ENCODE measurements at regions not wholly inside any gene's neighbourhood (a gene's known extent, or its start where the extent isn't known, plus 50 kb on each side); places are given as distances from the start of the nearest gene placed in this dataset.
"Not testable (repeated sequence)": the region's sequence is repeated elsewhere in the genome, so short reads cannot be mapped to it uniquely, and the experiment has no call there.

DNA sequence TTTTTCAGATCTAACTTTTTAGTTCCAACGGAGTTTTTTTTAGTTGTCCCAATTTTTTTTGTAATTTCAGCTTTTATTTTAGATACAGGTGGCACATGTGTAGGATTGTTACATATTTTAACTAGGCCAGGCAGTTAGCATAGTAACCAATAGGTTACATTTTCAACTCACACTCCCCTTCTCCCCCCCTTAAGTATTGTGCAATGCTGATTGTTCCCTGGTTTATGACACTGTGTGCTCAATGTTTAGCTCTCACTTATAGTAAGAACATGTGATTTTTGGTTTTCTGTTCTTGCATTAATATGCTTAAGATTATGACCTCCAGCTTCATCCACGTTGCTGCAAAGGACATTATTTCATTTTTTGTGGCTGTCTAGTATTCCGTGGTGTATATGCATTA is 503.2 kb downstream of the CDH9 start:
- FAIRE-seq, result no peak

DNA sequence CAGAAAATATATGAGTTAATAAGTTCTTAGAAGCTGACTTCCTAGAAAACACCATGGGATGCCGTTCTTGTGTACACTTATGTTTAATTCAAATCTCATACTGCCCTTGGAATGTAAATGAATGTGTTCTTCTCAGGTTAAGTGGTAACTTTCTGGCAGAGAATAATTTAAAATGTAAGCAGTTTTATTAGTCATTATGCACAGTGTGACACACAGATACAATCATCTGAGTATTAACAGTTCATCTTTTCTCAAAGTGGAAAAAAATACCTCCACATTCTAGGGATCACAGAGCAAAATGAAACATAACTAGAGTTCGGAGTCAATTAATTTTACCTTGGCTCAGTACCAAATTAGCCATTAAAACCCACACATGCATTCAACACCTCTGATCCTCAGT is 508.1 kb downstream of the CDH9 start:
- FAIRE-seq, result no peak

DNA sequence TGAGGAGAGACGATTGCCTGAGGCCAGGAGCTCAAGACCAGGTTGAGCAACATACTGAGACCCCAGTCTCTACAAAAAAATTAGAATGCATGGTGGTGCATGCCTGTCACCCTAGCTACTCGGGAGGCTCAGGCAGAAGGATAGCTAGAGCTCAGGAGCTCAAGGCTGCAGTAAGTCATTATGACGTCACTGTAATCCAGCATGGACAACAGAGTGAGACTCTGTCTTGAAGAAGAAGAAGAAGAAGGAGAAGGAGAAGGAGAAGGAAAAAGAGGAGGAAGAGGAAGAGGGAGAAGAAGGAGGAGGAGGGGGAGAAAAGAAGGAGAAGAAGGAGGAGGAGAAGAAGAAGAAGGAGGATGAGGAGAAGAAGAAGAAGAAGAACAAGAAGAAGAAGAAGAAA is 519.1 kb downstream of the CDH9 start:
- FAIRE-seq, result no peak

DNA sequence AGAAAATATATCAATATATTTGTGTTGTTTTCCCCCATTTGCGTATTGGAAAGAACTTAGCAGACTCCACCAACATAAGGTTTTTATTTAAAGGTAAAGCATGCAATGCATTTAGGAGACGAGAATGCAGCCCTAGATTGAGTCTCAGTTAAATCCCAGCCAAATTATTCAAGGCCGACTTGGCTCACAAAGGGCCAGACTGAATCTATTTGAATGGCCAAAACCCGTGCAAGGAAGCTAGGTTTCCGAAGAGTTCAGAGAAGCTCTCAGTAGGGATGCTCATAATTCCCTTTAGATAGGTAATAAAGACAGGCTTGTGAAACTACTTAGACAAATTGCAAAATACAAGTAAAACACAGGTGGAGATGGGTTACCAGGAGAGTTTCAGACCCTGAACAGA is 520.3 kb downstream of the CDH9 start:
- no peak for FAIRE-seq

DNA sequence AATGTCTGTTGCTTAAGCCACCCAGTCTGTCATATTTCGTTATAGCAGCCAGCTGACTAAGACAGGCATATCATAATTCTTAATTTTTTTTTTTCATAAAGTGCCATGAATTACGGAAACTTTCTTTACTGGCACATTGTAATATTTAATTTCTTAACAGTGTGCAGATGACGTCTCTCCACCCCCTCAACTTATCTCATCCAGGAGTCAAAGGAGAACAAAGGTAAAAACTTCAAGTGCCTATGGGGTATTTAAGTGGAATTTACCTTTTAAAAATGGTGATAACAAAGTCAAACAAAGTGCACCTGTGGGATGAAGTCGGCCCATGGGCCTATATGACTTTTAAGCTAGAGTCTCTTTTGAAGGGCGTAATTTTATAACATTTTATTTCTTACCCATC is 539.4 kb downstream of the CDH9 start:
- FAIRE-seq, result no peak

DNA sequence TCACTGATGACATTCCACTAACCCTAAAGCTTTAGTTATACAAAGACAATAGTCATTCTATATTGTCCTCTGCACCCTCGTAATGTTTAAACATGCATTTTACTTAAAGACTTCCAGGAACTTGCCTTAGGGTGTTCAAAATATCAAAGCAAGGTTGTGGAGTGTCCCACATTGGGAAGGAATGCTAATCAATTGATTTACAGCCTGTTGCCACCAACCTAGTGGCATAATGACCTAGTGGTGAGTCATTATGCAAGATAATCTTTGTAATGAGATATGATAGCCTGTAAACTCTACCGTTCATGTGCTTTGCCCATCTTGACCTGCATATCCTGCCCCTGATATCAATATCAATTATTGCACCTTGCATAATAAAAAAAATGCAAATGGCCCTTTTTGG is 542.9 kb downstream of the CDH9 start:
- FAIRE-seq, result no peak

DNA sequence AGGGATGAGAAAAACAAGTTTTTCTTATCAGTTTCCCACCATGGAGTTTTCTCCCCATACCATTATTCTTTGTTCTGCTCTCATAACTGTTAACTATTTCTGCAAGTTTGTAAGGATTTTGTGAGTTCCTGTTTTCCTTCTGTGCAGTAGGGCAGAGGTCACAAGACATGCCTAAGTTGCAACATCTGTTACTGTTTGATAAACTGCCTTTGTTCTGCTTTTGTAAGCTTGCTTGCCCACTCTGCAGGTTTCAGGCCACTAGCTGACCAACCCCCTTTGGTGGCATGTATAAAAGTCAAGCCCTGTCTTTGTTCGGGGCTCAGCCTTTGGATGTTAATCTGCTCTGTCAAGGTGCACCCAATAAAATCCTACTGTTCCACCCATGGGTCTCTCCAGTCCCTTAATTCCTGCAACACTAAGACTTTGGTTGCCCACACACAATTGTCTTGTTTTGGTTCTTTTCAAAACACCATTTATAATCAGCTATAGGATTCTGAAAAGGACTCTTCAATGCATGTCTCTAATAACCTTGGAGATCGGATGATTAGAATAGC is 545.4 kb downstream of the CDH9 start:
- FAIRE-seq, result no peak

DNA sequence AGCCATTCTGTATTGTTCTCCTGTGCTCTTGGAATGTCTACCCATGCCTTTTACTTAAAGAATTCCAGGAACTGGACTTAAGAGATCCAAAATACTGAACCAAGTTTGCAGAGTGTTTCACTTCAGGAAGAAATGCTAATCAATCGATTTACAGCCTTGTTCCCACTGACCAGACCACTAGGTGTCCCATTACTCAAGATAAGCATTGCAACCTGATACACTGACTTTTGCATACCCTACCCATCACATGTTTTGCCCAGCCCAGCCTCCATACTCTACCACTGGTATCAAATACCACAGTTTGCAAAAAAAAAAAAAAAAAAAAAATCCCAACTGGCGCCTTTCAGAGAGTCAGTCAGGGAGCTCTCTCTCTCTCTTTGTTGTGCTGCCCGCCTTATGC is 550.8 kb downstream of the CDH9 start:
- FAIRE-seq, result no peak

DNA sequence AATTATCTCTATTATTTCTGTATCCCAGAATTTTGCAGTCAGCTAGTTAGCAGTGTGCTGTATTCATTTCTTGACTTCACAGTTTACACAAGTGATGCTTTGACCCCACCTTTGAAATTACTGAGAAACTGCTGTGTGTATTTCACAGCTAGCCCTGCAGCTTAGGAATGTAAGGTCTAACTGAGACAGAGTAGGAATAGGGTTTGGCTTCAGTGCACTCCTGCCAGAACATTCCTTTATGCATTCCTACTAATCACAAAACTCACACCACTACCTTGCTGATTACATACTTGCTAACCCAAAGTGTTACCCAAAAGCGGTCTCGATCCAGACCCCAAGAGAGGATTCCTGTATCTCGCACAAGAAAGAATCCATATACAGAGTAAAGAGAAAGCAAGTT is 551.8 kb downstream of the CDH9 start:
- no peak for FAIRE-seq

DNA sequence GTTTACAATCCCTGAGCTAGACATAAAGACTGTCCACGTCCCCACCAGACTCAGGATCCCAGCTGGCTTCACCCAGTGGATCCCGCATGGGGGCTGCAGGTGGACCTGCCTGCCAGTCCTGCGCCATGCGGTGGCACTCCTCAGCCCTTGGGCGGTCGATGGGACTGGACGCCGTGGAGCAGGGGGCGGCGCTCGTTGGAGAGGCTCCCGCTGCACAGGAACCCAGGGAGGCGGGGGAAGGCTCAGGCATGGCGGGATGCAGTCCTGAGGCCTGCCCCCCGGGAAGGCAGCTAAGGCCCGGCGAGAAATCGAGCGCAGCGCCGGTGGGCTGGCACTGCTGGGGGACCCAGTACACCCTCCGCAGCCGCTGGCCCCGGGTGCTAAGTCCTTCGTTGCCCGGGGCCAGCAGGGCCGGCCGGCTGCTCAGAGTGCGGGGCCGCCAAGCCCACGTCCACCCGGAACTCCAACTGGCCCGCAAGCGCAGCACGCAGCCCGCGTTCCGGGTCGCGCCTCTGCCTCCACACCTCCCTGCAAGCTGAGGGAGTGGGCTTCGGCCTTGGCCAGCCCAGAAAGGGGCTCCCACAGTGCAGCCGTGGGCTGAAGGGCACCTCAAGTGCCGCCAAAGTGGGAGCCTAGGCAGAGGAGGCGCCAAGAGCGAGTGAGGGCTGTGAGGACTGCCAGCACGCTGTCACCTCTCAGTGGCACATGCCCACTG is 553.1 kb downstream of the CDH9 start:
- not testable (repeated sequence) for FAIRE-seq

DNA sequence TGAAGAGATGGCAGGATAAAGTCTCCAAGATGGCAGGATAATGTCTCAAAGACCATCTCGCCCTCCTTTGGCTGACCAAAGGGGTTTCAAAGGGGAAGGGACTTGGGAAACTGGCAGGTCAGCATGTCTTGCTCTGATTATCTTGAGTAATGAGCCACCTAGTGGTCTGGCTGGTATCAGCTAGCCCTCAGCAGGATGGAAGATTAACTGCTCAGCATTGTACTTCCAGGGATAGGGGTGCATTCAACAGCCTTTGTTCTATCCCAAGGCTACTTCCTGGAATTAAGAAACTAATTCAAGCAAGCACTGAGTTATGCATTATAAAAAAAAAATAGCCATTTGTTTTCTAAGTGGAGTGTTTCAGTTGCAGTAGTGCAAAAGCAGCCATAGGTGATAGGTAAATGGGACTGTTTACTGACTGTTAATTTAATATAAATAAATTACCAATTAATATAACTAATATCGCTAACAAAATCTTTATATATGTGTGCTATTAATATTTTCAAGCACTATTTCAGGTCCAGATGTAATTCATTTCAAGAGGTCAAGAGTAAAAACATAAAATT is 555.5 kb downstream of the CDH9 start:
- FAIRE-seq, result no peak

DNA sequence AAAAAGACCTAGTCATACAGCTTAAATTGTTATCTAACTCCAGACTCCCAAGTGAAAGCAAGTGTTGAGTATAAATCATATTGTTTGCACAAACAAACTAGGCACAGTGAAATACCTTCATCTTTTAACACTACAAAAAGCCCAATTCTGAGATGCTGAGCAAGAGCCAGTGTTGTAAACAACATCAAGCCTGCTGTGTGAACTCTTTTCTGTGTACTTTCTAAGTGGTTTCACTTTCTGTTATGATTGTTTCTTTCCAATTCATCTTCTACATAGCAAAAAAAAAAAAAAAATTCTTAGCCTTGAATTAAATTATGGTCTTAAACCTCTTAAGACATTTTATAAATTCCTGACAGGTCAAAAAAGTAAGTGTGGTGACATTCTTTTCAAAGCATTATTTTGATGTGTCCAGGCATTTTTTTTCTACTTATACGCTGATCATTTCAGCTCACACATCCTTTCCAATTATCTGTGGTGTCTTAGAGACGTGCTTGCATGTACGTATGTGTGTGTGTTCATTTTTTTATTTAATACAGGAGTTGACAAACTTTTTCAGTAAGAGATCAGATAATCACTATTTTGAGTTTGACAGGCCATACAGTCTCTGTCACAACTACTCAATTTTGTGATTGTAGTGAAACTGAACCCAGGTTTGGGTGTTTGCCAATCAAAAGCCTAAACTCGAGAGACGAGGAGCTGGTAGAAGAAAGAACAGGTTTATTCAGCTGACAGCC is 556.1 kb downstream of the CDH9 start:
- no peak for FAIRE-seq

DNA sequence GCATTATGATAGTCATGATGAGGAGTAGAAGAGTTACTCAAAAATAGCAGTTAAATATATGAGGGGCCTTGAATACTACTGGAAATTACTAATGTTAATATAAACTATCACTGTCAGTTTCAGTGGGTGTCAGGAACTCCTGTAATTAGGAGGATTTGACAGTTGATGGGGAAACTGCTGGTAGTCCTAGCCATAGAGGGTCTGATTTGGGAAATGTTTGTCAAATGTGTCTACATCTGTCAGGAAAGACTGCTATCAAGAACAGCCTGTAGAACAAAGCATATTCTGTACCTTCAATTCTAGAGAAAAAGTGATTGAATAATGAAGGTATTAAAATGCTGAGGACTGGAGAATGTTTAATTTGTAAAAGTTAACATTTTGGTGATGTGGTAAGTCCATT is 567.9 kb downstream of the CDH9 start:
- no peak for FAIRE-seq

DNA sequence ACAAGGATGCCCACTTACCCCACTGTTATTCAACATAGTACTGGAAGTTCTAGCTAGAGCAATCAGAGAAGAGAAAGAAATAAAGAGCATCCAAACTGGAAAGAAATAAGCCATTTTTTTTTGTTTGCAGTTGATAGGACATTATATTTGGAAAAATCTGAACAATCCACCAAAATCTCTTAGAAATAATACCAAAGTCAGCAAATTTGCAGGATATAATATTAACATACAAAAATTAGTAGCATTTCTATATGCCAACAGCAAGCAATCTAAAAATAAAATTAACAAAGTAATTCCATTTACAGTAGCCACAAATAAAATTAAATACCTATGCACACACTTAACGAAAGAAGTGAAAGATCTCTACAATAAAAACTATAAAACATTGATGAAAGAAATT is 599.3 kb downstream of the CDH9 start:
- FAIRE-seq, result no peak

DNA sequence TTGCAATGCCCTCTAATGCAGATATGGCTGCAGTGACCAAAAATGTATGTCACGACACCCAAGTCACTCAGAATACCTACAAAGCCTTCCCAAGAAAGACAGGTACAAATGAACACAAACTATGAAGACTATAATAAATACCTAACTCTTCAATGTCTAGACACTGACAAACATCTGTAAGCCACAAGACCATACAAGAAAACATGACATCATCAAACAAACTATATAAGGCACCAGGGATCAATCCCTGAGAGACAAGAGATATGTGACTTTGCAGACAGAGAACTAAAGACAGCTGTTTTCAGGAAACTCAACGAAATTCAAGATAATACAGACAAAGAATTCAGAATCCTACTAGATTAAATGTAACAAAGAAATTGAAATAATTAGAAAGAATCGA is 603.7 kb downstream of the CDH9 start:
- no peak for FAIRE-seq

DNA sequence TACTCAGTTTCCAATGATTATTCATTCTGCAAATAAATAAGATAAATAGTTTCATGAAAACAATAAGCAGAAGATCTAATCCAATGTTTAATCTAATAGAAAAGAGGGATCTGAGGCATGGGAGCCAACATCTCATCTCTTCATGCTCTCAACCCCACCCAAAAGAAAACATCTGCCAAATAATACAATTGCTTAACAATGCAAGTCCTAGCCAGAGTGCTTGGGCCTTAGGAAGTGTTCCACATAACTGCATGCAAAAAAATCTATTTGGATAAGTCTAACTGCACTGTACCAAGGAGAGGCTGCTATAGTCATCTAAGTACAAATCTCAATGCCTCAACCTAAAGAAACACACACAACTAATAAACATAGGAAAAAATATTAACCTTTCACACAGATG is 606.0 kb downstream of the CDH9 start:
- no peak for FAIRE-seq

DNA sequence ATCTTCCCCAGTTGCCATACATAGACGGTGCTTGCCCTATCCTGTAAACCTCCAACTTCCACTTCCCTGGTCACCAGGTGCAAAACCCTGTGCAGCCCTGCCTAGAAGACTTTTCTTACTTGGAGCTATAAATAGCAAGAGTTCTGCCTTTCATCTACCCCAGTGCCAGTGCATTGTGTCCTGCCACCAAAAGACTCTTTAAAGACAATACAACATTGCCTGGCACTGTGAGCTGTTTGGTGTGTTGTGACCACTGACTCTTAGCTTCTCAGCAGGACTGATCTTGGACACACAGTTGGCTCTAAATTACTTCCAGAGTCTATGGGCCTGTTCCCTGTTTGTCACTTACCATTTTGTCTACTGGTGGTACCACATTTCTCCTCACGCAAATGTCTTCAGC is 608.1 kb downstream of the CDH9 start:
- FAIRE-seq, result no peak

DNA sequence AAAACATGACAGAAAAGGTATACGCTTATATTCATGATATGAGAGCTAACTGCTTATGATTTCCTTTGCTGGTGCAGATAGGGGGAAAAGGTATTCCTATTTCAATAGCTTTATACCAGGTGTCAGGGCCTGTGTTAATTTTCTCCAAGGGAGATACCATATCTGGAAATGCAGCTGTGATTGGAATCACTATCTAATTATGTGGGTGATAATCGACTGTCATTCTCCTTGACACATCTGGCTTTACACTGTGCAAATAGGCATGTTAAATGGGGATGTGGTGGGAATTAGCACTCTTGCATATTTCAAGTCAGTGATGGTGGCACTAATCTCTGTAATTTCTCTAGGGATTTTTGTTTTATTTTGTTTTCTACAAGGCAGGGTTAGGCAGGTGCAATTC is 611.1 kb downstream of the CDH9 start:
- no peak for FAIRE-seq

DNA sequence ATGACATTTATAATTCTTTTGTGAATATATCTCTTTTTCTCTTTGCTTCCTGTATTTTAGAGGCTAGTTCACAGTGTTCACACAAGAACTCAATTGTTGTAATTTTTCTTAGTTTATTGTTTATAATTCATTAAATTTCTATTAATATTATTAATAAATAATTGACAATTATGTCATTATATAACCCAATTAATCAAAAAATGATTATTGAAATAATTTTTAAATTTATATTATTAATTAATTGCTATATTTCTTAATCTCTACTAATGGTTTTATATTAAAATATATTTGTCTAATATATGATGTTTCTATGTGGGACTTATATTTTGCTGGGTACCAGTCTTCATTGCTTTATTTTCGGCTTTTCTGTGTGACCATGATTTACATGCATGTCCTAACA is 618.4 kb downstream of the CDH9 start:
- peak; percentile 82 for FAIRE-seq

DNA sequence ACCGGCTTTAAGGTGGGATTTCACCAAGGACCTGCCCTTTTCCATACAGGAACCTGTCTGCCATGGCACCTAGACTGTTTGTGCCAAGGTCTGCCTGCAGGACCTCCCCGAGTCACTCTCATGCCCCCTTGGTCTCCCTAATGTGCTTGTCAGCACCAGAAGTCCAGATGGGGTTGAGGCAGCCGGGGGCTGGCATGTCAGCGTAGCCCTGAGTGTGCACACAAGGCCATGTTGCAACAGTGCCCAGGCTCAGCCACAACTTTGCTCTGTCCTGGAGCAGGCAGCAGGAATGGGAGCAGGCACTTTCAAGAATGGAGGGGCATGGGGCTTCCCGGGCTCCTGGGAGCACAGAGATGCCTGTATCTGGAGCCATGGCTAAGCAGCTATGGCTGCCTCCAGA is 621.5 kb downstream of the CDH9 start:
- no peak for FAIRE-seq

DNA sequence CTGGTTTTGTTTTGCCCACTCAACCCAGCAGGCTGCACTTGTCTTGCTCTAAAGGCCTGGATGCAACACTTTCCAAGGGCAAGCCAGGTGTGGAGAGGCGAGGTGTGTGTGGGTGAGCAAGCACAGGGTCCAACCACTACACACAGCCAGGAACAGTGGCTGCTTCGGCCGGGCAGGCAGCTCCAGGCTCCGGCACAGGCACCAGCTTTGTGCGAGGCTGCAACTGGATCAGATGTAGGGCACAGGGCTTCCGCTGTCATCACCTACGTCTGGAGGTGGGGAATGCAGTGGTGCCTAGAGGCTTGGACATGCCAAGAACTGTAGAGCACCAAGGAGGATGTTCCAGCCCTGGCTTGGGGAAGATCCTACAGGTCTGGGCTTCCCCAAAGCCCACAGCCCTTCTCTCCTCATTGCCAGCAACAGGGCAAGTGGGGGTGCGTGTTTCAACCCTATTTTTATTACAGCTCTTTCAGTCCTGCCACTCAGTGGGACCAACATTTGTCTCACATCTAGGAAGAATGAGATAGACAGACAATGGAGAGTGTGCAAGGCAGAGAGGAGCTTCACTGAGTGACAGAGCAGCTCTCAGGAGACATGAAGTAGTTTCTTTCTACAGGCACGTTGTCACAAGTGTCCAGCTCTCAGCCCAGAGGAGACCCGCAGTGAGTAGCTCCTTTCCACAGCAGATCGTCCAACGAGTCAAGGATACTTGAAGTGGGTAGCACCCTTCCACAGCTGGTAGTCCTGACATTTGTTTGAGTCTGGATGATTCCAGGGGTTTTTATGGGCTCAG is 622.2 kb downstream of the CDH9 start:
- no peak for FAIRE-seq

DNA sequence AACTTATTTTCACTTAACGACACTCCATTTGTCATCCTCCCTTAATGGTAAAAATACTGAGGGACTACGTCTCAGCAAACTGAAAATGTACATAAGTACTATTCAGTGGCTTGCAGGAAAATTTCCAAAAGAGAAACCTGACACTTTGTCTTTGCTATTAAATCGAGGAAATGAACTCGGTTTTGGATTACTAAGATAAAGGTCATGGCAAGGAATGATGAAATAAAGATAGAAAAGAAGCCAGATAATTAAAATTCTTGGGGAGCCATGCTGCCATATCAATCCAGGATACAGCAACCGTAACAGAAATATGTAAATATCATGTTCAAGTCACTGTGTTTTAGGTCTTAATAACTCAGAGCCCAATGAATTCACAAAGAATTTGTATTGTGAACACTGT is 647.8 kb downstream of the CDH9 start:
- FAIRE-seq, result no peak

DNA sequence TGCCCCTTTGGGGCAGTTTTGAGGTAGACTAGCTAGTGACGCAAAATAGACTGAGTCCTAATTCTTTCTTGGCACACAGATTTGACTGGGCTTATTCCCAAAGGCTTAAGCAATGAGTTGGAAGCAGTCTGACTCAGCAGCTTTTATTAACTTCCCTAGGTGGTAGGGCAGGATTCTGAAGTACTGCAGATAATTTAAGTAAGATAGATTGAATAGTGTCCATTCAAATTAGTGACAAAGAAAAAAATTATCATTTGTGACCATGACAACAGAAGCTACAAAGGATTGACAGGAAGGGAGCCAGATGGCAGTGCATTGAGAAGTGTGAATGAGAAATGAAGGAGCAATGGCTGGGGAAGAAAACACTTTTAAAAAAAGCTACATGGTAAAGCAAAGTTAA is 649.4 kb downstream of the CDH9 start:
- no peak for FAIRE-seq

Data from endometrium (tissue), 2 donors.